Mesendoderm (in vitro differentiated cells): ENCODE measurements at regions not wholly inside any gene's neighbourhood (a gene's known extent, or its start where the extent isn't known, plus 50 kb on each side); places are given as distances from the start of the nearest gene placed in this dataset.

ENCODE experiments used
- DNase-seq: peaks from one replicate; pipeline ENCODE4 v3.0.0; 2013
- H2AK5ac ChIP-seq: 2 replicates; pipeline ENCODE4 v1.6.1; 2013; ENCODE audit warnings: low read length, inconsistent platforms
- H2BK120ac ChIP-seq: 2 replicates; pipeline ENCODE4 v1.6.1; 2013; ENCODE audit warnings: low read depth, mild to moderate bottlenecking, low read length, moderate library complexity, mixed read lengths
- H2BK15ac ChIP-seq: replicated peaks from 2 replicates; pipeline ENCODE4 v1.6.1; 2013; ENCODE audit warnings: low read depth, mild to moderate bottlenecking, moderate library complexity
- H2BK5ac ChIP-seq: 2 replicates; pipeline ENCODE4 v1.6.1; 2013; ENCODE audit warnings: low read length, inconsistent platforms
- H3K18ac ChIP-seq: 2 replicates; pipeline ENCODE4 v1.6.1; 2013; ENCODE audit warnings: mild to moderate bottlenecking, low read length, mixed read lengths
- H3K23ac ChIP-seq: one replicate; pipeline ENCODE4 v1.6.1; 2013; ENCODE audit warnings: low read length
- H3K27ac ChIP-seq: 2 replicates; pipeline ENCODE4 v1.5.1; 2013; ENCODE audit warnings: low read depth, mild to moderate bottlenecking, inconsistent platforms, low read length, moderate library complexity
- H3K27me3 ChIP-seq: 2 replicates; pipeline ENCODE4 v1.6.1; 2013; ENCODE audit warnings: low read length, control low read depth, mild to moderate bottlenecking, inconsistent platforms; ENCODE audit not compliant: insufficient read depth, poor library complexity
- H3K36me3 ChIP-seq: 2 replicates; pipeline ENCODE4 v1.6.1; 2013; ENCODE audit warnings: low read length, inconsistent platforms; ENCODE audit not compliant: control insufficient read depth, insufficient read depth
- H3K4ac ChIP-seq: one replicate; pipeline ENCODE4 v1.6.1; 2013; ENCODE audit warnings: low read depth, mild to moderate bottlenecking, low read length, moderate library complexity
- H3K4me1 ChIP-seq: 2 replicates; pipeline ENCODE4 v1.6.1; 2013; ENCODE audit warnings: low read depth, low read length, inconsistent platforms; ENCODE audit not compliant: control insufficient read depth
- H3K4me2 ChIP-seq: 2 replicates; pipeline ENCODE4 v1.6.1; 2013; ENCODE audit warnings: low read length
- H3K4me3 ChIP-seq: 2 replicates; pipeline ENCODE4 v1.5.1; 2013; ENCODE audit warnings: mild to moderate bottlenecking, low read length
- H3K56ac ChIP-seq: one replicate; pipeline ENCODE4 v1.6.1; 2013; ENCODE audit warnings: low read length
- H3K79me1 ChIP-seq: 2 replicates; pipeline ENCODE4 v1.6.1; 2013; ENCODE audit warnings: low read length, inconsistent platforms
- H3K79me2 ChIP-seq: 2 replicates; pipeline ENCODE4 v1.6.1; 2013; ENCODE audit warnings: mild to moderate bottlenecking, low read length; ENCODE audit not compliant: control insufficient read depth, insufficient read depth
- H3K9ac ChIP-seq: 2 replicates; pipeline ENCODE4 v1.6.1; 2013; ENCODE audit warnings: low read length, inconsistent platforms
- H4K5ac ChIP-seq: one replicate; pipeline ENCODE4 v1.6.1; 2013; ENCODE audit warnings: low read length
- H4K8ac ChIP-seq: one replicate; pipeline ENCODE4 v1.6.1; 2013; ENCODE audit warnings: low read depth, mild to moderate bottlenecking, control low read depth, low read length, moderate library complexity
- WGBS: extraction: QIAGEN DNeasy Blood & Tissue Kit; methylation state at CpG from one replicate; pipeline ENCODE4 v1.1.7; 2013; ENCODE audit warnings: low lambda C conversion rate, missing lambda C conversion rate; ENCODE audit not compliant: insufficient coverage; ENCODE audit errors: extremely low coverage; 5-methylcytosine and 5-hydroxymethylcytosine counted together

GRCh38 chr9:105890046-105890822, 195.9 kb downstream of the TMEM38B start:
- H2BK15ac ChIP-seq: no peak overlapping the region
- no peak overlapping the region for H4K5ac ChIP-seq
- H3K79me1 ChIP-seq: no peaks in the 10 kb centered on the region
- no peak overlapping the region for H3K4me3 ChIP-seq
- peaks cover 2% of the 10 kb centered on the region for H3K4me1 ChIP-seq
- H3K18ac ChIP-seq: no peak overlapping the region
- no peak overlapping the region for H2BK120ac ChIP-seq
- no peak overlapping the region for H4K8ac ChIP-seq
- H3K79me2 ChIP-seq: no peaks in the 10 kb centered on the region
- peak; percentile 64 for DNase-seq
- H3K27ac ChIP-seq: no peak overlapping the region
- no peak overlapping the region for H3K4ac ChIP-seq
- no peak overlapping the region for H3K23ac ChIP-seq
- no CpG with 5 or more reads among the region's 5 CpGs for WGBS
- no peak overlapping the region for H3K56ac ChIP-seq
- no peaks in the 10 kb centered on the region for H3K36me3 ChIP-seq
- H3K27me3 ChIP-seq: no peaks in the 10 kb centered on the region
- H2AK5ac ChIP-seq: no peak overlapping the region
- no peak overlapping the region for H3K9ac ChIP-seq
- no peak overlapping the region for H3K4me2 ChIP-seq
- no peak overlapping the region for H2BK5ac ChIP-seq

GRCh38 chr9:105900123-105900522, 205.8 kb downstream of the TMEM38B start:
- no CpG with 5 or more reads among the region's 5 CpGs for WGBS
- Histone ChIP-seq H2BK120ac (no peak overlapping the region), H3K4me3 (no peak overlapping the region), H3K79me1 (no peaks in the 10 kb centered on the region), H3K79me2 (no peaks in the 10 kb centered on the region), H2BK15ac (no peak overlapping the region), H2AK5ac (no peak overlapping the region), H3K18ac (no peak overlapping the region), H3K4me1 (no peaks in the 10 kb centered on the region), H4K5ac (no peak overlapping the region), H2BK5ac (no peak overlapping the region), H3K27me3 (no peaks in the 10 kb centered on the region), H3K4me2 (no peak overlapping the region), H3K23ac (no peak overlapping the region), H3K56ac (no peak overlapping the region), H3K27ac (no peak overlapping the region), H3K36me3 (no peaks in the 10 kb centered on the region), H3K4ac (no peak overlapping the region), H4K8ac (no peak overlapping the region), H3K9ac (no peak overlapping the region)
- no peak for DNase-seq

- Histone ChIP-seq H3K23ac (no peak overlapping the region), H2AK5ac (no peak overlapping the region), H3K18ac (no peak overlapping the region), H2BK15ac (no peak overlapping the region), H3K4me2 (no peak overlapping the region), H3K9ac (no peak overlapping the region), H2BK120ac (no peak overlapping the region), H3K36me3 (no peaks in the 10 kb centered on the region), H2BK5ac (no peak overlapping the region), H3K4me3 (no peak overlapping the region), H3K4ac (no peak overlapping the region), H3K4me1 (no peaks in the 10 kb centered on the region), H3K27me3 (no peaks in the 10 kb centered on the region), H3K56ac (peak overlapping the region; percentile 53), H3K27ac (no peak overlapping the region), H3K79me1 (no peaks in the 10 kb centered on the region), H3K79me2 (no peaks in the 10 kb centered on the region), H4K8ac (no peak overlapping the region), H4K5ac (no peak overlapping the region)
- peak; percentile 89 for DNase-seq
- WGBS: no CpG with 5 or more reads among the region's 4 CpGs
These were observed 207.3 kb downstream of the TMEM38B start for GRCh38 chr9:105901514-105902109.

- DNase-seq: no peak
- no peaks in the 10 kb centered on the region for H3K27me3 ChIP-seq
These were observed 213.7 kb downstream of the TMEM38B start for GRCh38 chr9:105908069-105908468.

GRCh38 chr9:105911104-105911911, 217.0 kb downstream of the TMEM38B start:
- no peak overlapping the region for H2AK5ac ChIP-seq
- H3K9ac ChIP-seq: no peak overlapping the region
- H3K79me1 ChIP-seq: no peaks in the 10 kb centered on the region
- no peak overlapping the region for H3K18ac ChIP-seq
- H3K56ac ChIP-seq: no peak overlapping the region
- H3K23ac ChIP-seq: no peak overlapping the region
- no peaks in the 10 kb centered on the region for H3K27me3 ChIP-seq
- H4K8ac ChIP-seq: no peak overlapping the region
- peaks cover 15% of the 10 kb centered on the region for H3K4me1 ChIP-seq
- no peak overlapping the region for H2BK120ac ChIP-seq
- peak overlapping the region; percentile 17 for H4K5ac ChIP-seq
- H3K36me3 ChIP-seq: no peaks in the 10 kb centered on the region
- DNase-seq: peak; percentile 94
- H3K4ac ChIP-seq: no peak overlapping the region
- H3K79me2 ChIP-seq: no peaks in the 10 kb centered on the region
- H3K4me3 ChIP-seq: no peak overlapping the region
- H3K27ac ChIP-seq: peak overlapping the region; percentile 60
- no peak overlapping the region for H2BK5ac ChIP-seq
- peak overlapping the region; percentile 10 for H3K4me2 ChIP-seq
- peak overlapping the region; percentile 21 for H2BK15ac ChIP-seq
- no CpG with 5 or more reads among the region's 5 CpGs for WGBS

More at GRCh38 chr9:105908069-105908468, 213.7 kb downstream of the TMEM38B start:
- Histone ChIP-seq H3K23ac (no peak overlapping the region), H3K4ac (no peak overlapping the region), H3K79me1 (no peaks in the 10 kb centered on the region), H3K36me3 (no peaks in the 10 kb centered on the region), H3K18ac (no peak overlapping the region), H3K4me2 (no peak overlapping the region), H3K79me2 (no peaks in the 10 kb centered on the region), H4K8ac (no peak overlapping the region), H2AK5ac (no peak overlapping the region), H3K56ac (no peak overlapping the region), H2BK15ac (no peak overlapping the region), H3K27ac (no peak overlapping the region), H3K4me1 (peaks cover 15% of the 10 kb centered on the region), H2BK120ac (no peak overlapping the region), H3K9ac (no peak overlapping the region), H4K5ac (no peak overlapping the region), H3K4me3 (no peak overlapping the region), H2BK5ac (no peak overlapping the region)
- no CpG with 5 or more reads among the region's 2 CpGs for WGBS
